ENCODE measurements at regions not wholly inside any gene's neighbourhood (a gene's known extent, or its start where the extent isn't known, plus 50 kb on each side); places are given as distances from the start of the nearest gene placed in this dataset.

DNA sequence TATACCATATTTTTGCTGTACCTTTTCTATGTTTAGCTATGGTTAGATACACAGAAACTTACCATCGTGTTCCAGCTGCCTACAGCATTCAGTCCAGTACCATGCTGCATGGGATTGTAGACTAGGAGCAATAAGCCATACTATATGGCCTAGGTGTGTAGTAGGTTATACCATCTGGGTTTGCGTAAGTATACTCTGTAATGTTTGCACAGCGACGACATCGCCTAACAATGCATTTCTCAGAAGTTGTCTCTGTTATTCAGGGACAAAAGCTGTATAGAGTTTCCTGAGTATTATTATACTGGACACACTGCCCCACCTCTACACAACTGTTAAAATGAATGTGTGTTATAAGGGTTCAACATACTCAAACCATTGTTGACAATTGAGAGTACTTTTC, 93.8 kb upstream of the MKI67 start:
- DNase-seq (ENCODE audit: low spot score), result no peak
- TF ChIP-seq, protein P1, sequence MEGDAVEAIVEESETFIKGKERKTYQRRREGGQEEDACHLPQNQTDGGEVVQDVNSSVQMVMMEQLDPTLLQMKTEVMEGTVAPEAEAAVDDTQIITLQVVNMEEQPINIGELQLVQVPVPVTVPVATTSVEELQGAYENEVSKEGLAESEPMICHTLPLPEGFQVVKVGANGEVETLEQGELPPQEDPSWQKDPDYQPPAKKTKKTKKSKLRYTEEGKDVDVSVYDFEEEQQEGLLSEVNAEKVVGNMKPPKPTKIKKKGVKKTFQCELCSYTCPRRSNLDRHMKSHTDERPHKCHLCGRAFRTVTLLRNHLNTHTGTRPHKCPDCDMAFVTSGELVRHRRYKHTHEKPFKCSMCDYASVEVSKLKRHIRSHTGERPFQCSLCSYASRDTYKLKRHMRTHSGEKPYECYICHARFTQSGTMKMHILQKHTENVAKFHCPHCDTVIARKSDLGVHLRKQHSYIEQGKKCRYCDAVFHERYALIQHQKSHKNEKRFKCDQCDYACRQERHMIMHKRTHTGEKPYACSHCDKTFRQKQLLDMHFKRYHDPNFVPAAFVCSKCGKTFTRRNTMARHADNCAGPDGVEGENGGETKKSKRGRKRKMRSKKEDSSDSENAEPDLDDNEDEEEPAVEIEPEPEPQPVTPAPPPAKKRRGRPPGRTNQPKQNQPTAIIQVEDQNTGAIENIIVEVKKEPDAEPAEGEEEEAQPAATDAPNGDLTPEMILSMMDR (IDR thresholded peaks at IDR 0.05; ENCODE audit: borderline replicate concordance, control extremely low read depth, extremely low read depth, insufficient read depth, missing control alignments), result no peak
- in situ Hi-C loops (cut with MboI; ENCODE audit: low sequenced_read_pairs, unreplicated experiment), result no loop called here

DNA sequence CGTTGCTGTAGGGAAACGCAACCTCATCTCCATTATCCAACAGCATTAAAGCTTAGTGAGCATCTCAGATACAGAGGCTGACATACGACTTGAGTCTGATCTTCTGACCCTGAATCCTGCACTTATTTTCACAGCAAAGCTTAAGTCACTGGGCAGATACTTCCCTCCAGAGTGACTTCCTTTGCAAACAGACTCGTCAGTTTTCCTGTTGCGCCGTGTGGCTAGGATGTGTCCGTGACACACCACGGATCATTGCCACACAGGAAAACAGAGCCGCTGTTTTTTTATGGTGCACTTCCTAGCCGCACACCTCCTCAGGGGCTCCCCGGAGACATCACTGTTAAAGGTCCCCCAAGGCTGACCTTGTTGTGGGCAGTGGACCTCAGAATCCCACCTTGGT, 94.9 kb upstream of the MKI67 start:
- in situ Hi-C loops (cut with MboI; ENCODE audit: low sequenced_read_pairs, unreplicated experiment), result no loop called here
- TF ChIP-seq, protein P1 (IDR thresholded peaks at IDR 0.05; ENCODE audit: borderline replicate concordance, control extremely low read depth, extremely low read depth, insufficient read depth, missing control alignments), result no peak
- no peak for DNase-seq (ENCODE audit: low spot score)

DNA sequence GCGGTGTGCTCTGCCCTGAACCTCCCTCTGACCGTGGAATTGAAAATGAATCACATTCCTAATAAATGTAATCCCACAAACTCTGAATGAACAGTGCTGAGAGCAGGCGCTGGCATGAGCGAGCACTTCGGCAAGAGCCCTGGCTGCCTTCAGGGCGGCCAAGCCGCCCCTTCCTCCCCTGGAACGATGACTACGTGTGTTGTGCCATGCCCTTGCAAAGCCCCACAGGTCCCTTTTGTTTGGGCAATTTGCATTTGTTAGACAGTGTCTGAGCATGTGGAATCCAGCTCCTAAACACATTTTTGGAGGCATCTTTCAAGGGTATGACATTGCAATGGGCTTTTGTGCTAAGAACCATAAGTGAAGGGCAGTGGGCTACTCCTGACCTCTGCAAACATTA, 95.6 kb upstream of the MKI67 start:
- no peak for DNase-seq (ENCODE audit: low spot score)
- in situ Hi-C loops (cut with MboI; ENCODE audit: low sequenced_read_pairs, unreplicated experiment), result no loop called here
- TF ChIP-seq, protein P1 (IDR thresholded peaks at IDR 0.05; ENCODE audit: borderline replicate concordance, control extremely low read depth, extremely low read depth, insufficient read depth, missing control alignments), result no peak

DNA sequence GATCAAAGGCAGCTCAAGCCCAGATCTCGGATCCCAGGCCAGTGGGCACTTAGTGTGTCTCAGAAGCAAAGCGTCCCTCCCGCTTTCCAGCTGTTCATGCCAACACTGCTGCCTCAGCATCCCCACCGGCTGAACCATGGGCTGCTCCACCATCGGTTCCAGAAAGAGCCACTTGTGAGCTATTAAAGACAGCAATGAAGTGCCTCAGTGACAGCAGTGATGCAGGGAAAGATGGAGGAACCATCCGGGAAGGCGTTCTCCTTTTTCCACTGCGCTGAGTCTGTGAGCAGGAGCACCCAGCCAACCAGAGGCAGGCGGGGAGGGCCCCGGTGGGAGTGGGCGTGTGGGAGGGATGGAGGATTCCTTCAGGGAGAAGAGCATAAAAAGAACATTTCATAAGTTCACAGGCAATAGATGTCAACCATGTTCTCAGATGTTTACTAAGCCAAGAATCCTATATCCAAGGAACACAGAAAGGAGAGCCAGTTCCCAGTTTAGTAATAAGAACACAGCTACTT, 96.2 kb upstream of the MKI67 start:
- DNase-seq (ENCODE audit: low spot score), result no peak
- in situ Hi-C loops (cut with MboI; ENCODE audit: low sequenced_read_pairs, unreplicated experiment), result no loop called here
- TF ChIP-seq, protein P1 (IDR thresholded peaks at IDR 0.05; ENCODE audit: borderline replicate concordance, control extremely low read depth, extremely low read depth, insufficient read depth, missing control alignments), result no peak

DNA sequence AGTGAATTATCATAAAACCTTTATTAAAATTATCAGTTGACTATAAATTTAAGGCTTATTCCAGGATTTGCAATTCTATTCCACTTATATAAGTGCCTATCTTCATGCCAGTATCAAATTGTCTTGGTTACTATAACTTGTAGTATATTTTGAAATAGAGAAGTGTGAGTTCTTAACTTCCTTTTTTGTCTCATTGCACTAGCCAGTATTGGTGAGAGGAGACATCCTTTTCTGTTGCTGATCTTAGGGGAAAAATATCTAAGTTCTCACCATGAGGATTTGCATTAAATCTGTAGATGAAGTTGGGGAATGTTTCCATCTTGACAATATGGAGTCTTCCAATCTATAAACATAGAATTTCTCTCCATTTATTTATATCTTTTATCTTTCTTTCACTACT, 104.2 kb upstream of the MKI67 start:
- in situ Hi-C loops (cut with MboI; ENCODE audit: low sequenced_read_pairs, unreplicated experiment), result no loop called here
- DNase-seq (ENCODE audit: low spot score), result no peak
- TF ChIP-seq, protein P1 (IDR thresholded peaks at IDR 0.05; ENCODE audit: borderline replicate concordance, control extremely low read depth, extremely low read depth, insufficient read depth, missing control alignments), result no peak

DNA sequence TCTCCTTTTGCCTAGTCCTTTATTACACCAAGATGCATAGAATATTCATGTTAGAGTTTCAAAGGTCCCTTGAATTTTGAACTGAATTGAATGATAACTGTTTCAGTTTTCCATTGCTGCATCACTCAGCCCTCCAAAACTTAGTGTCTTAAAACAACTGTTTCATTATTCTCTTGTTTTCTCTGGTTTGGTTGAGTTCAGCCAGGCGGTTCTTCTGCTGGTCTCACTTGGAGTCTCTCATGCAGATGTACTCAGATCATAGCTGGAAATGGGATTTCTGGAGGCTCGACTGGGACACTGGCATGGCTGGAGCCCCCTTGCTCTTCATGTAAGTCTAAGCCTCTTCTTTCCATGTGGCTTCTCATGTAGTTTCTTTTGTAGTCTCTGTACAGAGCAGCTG, 107.2 kb upstream of the MKI67 start:
- TF ChIP-seq, protein P1 (IDR thresholded peaks at IDR 0.05; ENCODE audit: borderline replicate concordance, control extremely low read depth, extremely low read depth, insufficient read depth, missing control alignments), result no peak
- in situ Hi-C loops (cut with MboI; ENCODE audit: low sequenced_read_pairs, unreplicated experiment), result no loop called here
- DNase-seq (ENCODE audit: low spot score), result no peak

DNA sequence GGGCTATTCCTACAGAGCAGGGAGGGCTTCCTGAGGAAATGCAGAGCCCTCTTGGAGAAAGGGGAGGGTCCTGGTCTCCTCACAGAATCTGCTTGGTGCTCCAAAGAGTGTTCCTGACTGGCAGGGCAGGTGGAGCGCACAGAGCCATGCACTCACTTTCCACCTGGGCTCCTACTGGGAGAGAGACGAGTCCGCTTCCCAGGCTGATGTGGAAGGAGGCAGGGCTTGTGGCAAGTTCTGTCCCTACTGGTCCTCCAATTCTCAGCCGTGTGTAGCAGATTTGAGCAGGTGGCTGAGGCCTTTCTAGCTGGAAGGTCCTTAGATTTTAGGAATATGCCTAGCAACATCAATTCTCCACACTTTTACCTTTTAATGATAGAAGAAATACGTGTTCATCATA, 111.5 kb upstream of the MKI67 start:
- TF ChIP-seq, protein P1 (IDR thresholded peaks at IDR 0.05; ENCODE audit: borderline replicate concordance, control extremely low read depth, extremely low read depth, insufficient read depth, missing control alignments), result no peak
- no peak for DNase-seq (ENCODE audit: low spot score)
- in situ Hi-C loops (cut with MboI; ENCODE audit: low sequenced_read_pairs, unreplicated experiment), result no loop called here
